ENCODE measurements at regions not wholly inside any gene's neighbourhood (a gene's known extent, or its start where the extent isn't known, plus 50 kb on each side); places are given as distances from the start of the nearest gene placed in this dataset.
"Not testable (repeated sequence)": the region's sequence is repeated elsewhere in the genome, so short reads cannot be mapped to it uniquely, and the experiment has no call there.

GRCh38 chr4:22634541-22635181, 58.1 kb upstream of the GBA3 start:
- H3K27me3 ChIP-seq (ENCODE audit: insufficient read depth, insufficient read length): no peaks in the 10 kb centered on the region

DNA sequence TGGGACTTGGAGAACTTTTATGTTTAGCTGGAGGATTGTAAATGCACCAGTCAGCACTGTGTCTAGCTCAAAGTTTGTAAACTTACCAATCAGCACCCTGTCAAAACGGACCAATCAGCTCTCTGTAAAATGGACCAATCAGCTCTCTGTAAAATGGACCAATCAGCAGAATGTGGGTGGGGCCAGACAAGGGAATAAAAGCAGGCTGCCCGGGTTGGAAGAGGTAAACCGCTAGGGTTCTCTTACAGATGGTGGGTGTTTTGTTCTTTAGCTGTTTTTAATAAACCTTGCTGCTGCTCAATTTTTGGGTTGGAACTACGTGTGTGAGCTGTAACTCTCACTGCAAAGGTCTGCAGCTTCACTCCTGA, 57.6 kb upstream of the GBA3 start:
- not testable (repeated sequence) for H3K36me3 ChIP-seq (ENCODE audit: insufficient read depth, insufficient read length, low read length); H3K9ac ChIP-seq (ENCODE audit: insufficient read length, low read depth); H3K4me1 ChIP-seq (ENCODE audit: insufficient read depth, insufficient read length); DNase-seq (ENCODE audit: low read depth, low spot score); H3K4me3 ChIP-seq (ENCODE audit: insufficient read length, low read depth); H3K27me3 ChIP-seq (ENCODE audit: insufficient read depth, insufficient read length)
- H3K9me3 ChIP-seq (ENCODE audit: insufficient read depth, low read length): peaks cover 21% of the 10 kb centered on the region

More at GRCh38 chr4:22634541-22635181, 58.1 kb upstream of the GBA3 start:
- no peak overlapping the region for H3K9ac ChIP-seq (ENCODE audit: insufficient read length, low read depth)
- TF ChIP-seq ZNF274 (IDR thresholded peaks at IDR 0.05; ENCODE audit: low read depth, low read length) (no peak), YY1 (IDR thresholded peaks at IDR 0.05; ENCODE audit: insufficient read depth, insufficient read length) (no peak), SUZ12 (IDR thresholded peaks at IDR 0.05; ENCODE audit: extremely low read depth, insufficient read depth, insufficient read length) (no peak)
- no peaks in the 10 kb centered on the region for H3K36me3 ChIP-seq (ENCODE audit: insufficient read depth, insufficient read length, low read length)
- no peaks in the 10 kb centered on the region for H3K4me1 ChIP-seq (ENCODE audit: insufficient read depth, insufficient read length)
- no peak overlapping the region for H3K4me3 ChIP-seq (ENCODE audit: insufficient read length, low read depth)
- peaks cover 21% of the 10 kb centered on the region for H3K9me3 ChIP-seq (ENCODE audit: insufficient read depth, low read length)
- DNase-seq (ENCODE audit: low read depth, low spot score): no peak

DNA sequence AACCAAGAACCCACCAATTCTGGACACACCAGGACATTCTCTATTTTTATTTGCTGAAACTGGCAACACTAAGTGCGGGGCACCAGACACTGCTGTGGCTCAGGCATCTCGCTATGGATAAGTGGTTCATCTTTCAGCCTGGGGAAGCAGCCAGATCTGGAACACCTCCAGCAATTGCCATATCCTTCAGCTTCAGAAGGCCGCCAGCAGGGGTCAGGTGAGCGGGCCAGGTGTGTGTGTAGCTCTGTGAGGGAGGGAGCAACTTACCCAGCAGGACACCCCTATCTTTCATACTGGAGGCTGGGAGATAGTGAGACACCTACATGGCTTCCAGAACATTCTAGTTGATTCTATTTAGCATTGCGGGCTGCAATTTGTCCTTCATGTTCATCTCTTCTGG, 57.0 kb upstream of the GBA3 start:
- H3K27me3 ChIP-seq (ENCODE audit: insufficient read depth, insufficient read length): no peaks in the 10 kb centered on the region

GRCh38 chr4:22637306-22637705, 55.4 kb upstream of the GBA3 start:
- Histone ChIP-seq H3K27me3 (ENCODE audit: insufficient read depth, insufficient read length) (no peaks in the 10 kb centered on the region), H3K4me3 (ENCODE audit: insufficient read length, low read depth) (no peak overlapping the region), H3K36me3 (ENCODE audit: insufficient read depth, insufficient read length, low read length) (no peaks in the 10 kb centered on the region), H3K9me3 (ENCODE audit: insufficient read depth, low read length) (peaks cover 21% of the 10 kb centered on the region), H3K4me1 (ENCODE audit: insufficient read depth, insufficient read length) (no peaks in the 10 kb centered on the region), H3K9ac (ENCODE audit: insufficient read length, low read depth) (no peak overlapping the region)
- TF ChIP-seq ZNF274 (IDR thresholded peaks at IDR 0.05; ENCODE audit: low read depth, low read length) (no peak), YY1 (IDR thresholded peaks at IDR 0.05; ENCODE audit: insufficient read depth, insufficient read length) (no peak), SUZ12 (IDR thresholded peaks at IDR 0.05; ENCODE audit: extremely low read depth, insufficient read depth, insufficient read length) (no peak)
- DNase-seq (ENCODE audit: low read depth, low spot score): no peak

More for the DNA sequence above, 57.0 kb upstream of the GBA3 start:
- no peaks in the 10 kb centered on the region for H3K36me3 ChIP-seq (ENCODE audit: insufficient read depth, insufficient read length, low read length)
- TF ChIP-seq SUZ12 (IDR thresholded peaks at IDR 0.05; ENCODE audit: extremely low read depth, insufficient read depth, insufficient read length) (no peak), YY1 (IDR thresholded peaks at IDR 0.05; ENCODE audit: insufficient read depth, insufficient read length) (no peak), ZNF274 (IDR thresholded peaks at IDR 0.05; ENCODE audit: low read depth, low read length) (no peak)
- no peak overlapping the region for H3K9ac ChIP-seq (ENCODE audit: insufficient read length, low read depth)
- no peak overlapping the region for H3K4me3 ChIP-seq (ENCODE audit: insufficient read length, low read depth)
- H3K4me1 ChIP-seq (ENCODE audit: insufficient read depth, insufficient read length): no peaks in the 10 kb centered on the region
- no peak for DNase-seq (ENCODE audit: low read depth, low spot score)
- peaks cover 21% of the 10 kb centered on the region for H3K9me3 ChIP-seq (ENCODE audit: insufficient read depth, low read length)

All from NT2/D1 (cell line).